ENCODE measurements at regions not wholly inside any gene's neighbourhood (a gene's known extent, or its start where the extent isn't known, plus 50 kb on each side); places are given as distances from the start of the nearest gene placed in this dataset.

- TF ChIP-seq CTCF (IDR thresholded peaks at IDR 0.05) (no peak), POLR2A (IDR thresholded peaks at IDR 0.05) (no peak)
Observed at GRCh38 chr1:184242507-184242943, 144.3 kb upstream of the C1orf21 start.

All from testis (tissue), 2 donors.